NOMO-1 treated with dmso at 0.1 percent for 144 hours (cell line): ENCODE measurements at regions not wholly inside any gene's neighbourhood (a gene's known extent, or its start where the extent isn't known, plus 50 kb on each side); places are given as distances from the start of the nearest gene placed in this dataset.
"Not testable (repeated sequence)": the region's sequence is repeated elsewhere in the genome, so short reads cannot be mapped to it uniquely, and the experiment has no call there.

Experiments
- DNase-seq: peaks from one replicate; lab custom pipeline; 2025; ENCODE audit not compliant: unreplicated experiment; lab: John Stamatoyannopoulos, UW

- not testable (repeated sequence) for DNase-seq
Observed at GRCh38 chrX:113154315-113154714, 313.7 kb upstream of the AMOT start.

- no peak for DNase-seq
Observed at GRCh38 chrX:113136836-113137235, 296.2 kb upstream of the AMOT start.

DNA sequence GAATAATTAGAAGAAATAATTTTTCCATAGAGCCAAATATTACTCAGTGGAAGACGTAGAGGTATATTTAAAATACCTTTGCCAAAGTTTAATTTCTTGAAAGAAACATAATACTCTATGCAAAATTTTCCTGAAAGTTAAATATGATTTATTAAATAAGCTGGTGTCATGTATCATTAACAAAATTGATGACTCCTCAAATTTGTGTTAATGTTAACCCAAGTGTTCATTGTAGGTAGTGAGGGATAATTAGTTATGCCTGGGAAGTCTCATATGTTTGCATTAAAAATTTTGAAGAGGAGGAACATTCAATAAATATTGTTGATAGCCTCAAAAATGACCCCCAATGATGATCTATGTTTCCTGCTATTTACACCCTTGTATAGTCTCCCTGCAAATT is 292.7 kb upstream of the AMOT start:
- DNase-seq = no peak

- no peak for DNase-seq
Observed at GRCh38 chrX:113124693-113125092, 284.1 kb upstream of the AMOT start.

- DNase-seq = no peak
Observed at GRCh38 chrX:113075521-113075920, 234.9 kb upstream of the AMOT start.

DNA sequence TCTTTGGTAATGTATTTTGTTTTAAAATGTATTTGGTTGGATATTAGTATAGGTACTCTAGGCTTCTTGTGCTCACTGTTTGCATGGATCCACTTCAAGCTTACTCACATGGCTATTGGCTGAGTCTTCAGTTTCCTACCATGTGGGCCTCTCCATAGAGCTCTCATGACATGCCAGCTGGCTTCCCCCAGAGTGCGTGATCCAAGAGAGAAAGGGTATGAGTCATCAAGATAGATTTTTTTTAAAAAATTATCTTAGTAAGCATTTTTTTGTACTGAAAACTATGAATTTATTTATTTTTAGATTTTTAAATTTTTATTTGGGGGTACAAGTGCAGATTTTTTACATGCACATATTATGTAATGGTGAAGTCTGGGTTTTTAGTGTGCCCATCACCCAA is 219.1 kb upstream of the AMOT start:
- no peak for DNase-seq

DNA sequence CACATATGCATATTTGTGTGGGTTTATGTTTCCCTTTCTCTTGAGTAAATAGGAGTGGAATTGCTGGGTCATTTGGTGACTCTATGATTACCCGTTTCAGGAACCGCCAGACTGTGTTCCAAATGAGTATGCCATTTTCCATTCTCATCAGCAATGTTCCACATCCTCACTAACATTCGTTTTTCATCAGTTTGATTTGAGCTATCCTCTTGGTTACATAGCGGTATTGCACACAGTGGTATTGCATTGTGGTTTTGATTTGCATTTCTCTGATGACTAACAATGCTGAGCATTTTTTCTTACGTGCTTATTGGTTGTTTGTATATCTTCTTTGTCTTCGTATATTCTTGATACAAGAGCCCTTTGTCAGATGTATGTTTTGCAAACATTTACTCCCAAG is 218.0 kb upstream of the AMOT start:
- DNase-seq = no peak

GRCh38 chrX:113048896-113049295 is 208.3 kb upstream of the AMOT start:
- no peak for DNase-seq

DNA sequence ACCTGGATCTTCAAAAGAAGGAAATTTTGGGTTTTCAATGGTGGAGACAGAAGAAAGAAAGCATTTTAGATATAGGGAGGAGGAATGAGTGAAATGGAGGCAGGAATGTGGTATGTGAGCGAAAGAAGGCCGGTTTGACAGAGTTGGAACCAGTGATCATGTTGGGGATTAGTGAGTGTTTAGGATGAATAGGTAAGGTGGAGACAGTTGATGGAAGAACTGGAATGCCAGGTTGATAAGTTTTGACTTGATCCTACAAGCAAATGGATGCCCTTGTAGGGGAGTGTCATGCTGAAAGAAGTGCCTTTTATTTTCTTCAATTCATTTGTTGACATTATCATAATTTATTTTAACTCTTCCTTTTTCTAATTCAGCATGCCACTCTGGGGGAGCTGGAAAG is 207.8 kb upstream of the AMOT start:
- no peak for DNase-seq

- DNase-seq = no peak
Observed at GRCh38 chrX:113033966-113034680, 193.5 kb upstream of the AMOT start.

GRCh38 chrX:113019958-113020357 is 179.3 kb upstream of the AMOT start:
- no peak for DNase-seq

DNA sequence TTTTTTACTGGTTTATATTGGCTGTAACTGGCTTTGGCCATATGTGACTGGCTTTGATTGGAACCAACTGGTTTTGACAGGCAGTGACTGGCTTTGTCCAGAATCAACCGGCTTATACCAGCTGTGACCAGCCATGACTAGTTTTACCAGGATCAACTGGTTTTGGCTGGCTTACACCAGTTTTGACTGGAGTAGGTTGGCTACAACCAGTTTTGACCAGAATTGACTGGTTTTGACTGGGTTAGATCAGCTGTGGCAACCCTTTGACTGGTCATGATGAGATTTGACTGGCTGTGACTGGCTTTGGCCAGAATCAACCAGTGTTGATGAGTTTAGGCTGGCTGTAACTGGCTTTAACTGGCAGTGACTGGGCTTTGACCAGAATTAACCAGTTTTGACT is 169.2 kb upstream of the AMOT start:
- DNase-seq = no peak

DNA sequence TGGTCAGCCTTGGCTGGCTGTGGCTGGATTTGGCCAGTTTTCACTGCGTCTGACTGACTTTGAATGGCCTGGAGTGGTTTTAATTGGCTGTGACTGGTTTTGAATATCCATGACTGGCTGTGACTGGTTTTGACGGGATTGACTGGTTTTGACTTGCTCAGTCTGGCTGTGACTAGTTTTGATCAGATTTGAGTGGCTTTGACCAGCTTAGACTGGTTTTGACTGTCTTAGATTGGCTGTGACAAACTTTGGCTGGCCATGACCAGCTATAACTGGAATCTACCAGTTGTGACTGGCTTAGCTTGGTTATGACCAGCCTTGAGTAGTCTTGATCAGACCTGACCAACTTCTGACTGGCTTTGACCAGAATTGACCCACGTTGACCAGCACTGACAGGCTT is 168.4 kb upstream of the AMOT start:
- DNase-seq = no peak

GRCh38 chrX:113001836-113002235 is 161.2 kb upstream of the AMOT start:
- DNase-seq = no peak

GRCh38 chrX:112997991-112998390 is 157.4 kb upstream of the AMOT start:
- DNase-seq = no peak

GRCh38 chrX:112991801-112992200 is 151.2 kb upstream of the AMOT start:
- no peak for DNase-seq

- DNase-seq = no peak
Observed at GRCh38 chrX:112979879-112980278, 139.2 kb upstream of the AMOT start.

DNA sequence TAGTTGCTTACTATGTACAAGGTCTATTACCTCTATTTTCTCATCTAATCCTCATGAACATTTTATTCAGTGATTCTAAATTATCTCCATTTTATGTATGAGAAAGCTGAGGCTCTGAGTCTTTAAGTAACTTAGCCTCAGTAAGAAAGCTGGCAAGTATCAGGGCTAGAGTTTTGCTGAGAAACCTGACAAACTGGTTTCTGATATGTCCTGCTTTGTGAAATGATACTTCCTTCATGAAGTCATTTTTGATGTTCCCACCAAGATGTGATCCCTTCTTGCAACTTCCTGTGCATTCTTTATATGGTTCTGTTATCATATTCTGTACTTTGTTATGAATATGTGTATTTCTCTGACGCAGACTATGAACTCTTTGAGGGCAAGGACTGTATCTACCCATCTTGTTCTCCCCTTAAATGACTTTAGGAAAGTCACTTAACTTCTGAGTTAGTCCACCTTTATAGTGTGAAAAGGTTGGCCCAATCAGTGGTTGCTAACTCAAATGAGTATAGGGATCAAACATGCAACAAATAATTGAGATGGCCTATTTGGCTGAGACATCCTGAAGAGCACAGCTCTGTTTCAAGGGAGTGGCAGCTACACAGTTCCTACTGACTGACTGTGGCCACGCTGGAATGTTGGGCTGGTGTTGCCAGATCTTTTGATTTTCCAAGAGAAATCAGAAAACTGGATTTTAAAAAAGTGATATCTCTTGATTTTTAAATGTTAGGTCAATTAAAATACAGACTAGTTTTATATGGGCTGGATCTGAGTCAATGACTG is 127.9 kb upstream of the AMOT start:
- DNase-seq = no peak

DNA sequence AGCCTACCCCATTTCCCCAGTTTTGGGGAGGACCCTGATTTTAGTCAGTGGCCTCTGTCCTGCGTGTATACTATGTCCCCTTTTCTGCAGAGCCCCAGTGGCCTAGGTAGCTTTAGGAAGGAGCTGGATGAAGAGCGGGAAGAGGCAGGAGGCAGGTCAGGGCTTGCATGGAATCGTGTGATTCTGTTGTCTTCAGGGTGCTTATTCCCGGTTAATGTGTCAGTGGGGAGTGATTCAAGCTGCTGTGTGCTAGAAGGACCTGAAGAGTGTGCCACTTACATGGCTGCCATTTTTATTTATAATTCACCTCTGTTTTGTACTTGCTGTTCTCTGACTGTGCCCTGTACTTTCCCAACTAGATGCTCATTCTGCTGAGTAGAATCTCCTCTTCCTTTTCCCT is 127.3 kb upstream of the AMOT start:
- no peak for DNase-seq

GRCh38 chrX:112967341-112967740 is 126.7 kb upstream of the AMOT start:
- DNase-seq = no peak

GRCh38 chrX:112961981-112962380 is 121.3 kb upstream of the AMOT start:
- DNase-seq = no peak

- DNase-seq = no peak
Observed at GRCh38 chrX:112947981-112948615, 107.5 kb upstream of the AMOT start.
